Thyroid gland (tissue), 4 donors: ENCODE measurements at regions not wholly inside any gene's neighbourhood (a gene's known extent, or its start where the extent isn't known, plus 50 kb on each side); places are given as distances from the start of the nearest gene placed in this dataset.

Source experiments
- DNase-seq, 2 donors: peaks; one replicate each; pipeline ENCODE4 v3.0.0-alpha.2; 2019
- H3K27ac ChIP-seq, 3 donors: fragments of 200-600 bp; sonication (generic); 1 replicate in 2 of 3; 2 replicates in 1 of 3; pipeline ENCODE4 v1.5.1; 2016 to 2019; ENCODE audit warnings: mild to moderate bottlenecking in 1 of 3, moderate library complexity in 1 of 3
- H3K27me3 ChIP-seq: fragments of 200-600 bp; sonication (generic); one replicate; pipeline ENCODE4 v1.5.1; 2019
- H3K36me3 ChIP-seq, 2 donors: fragments of 200-600 bp; sonication (generic); one replicate each; pipeline ENCODE4 v1.5.1; 2016 to 2019
- H3K4me1 ChIP-seq, 2 donors: fragments of 200-600 bp; sonication (generic); one replicate each; pipeline ENCODE4 v1.5.1; 2017 to 2019
- H3K4me3 ChIP-seq, 3 donors: fragments of 200-600 bp; sonication (generic); replicated peaks in 1 of 3; 1 replicate in 2 of 3; 2 replicates in 1 of 3; pipeline ENCODE4 v1.5.1; 2016; ENCODE audit warnings: mild to moderate bottlenecking in 1 of 3
- H3K9me3 ChIP-seq: fragments of 200-600 bp; sonication (generic); one replicate; pipeline ENCODE4 v1.5.1; 2017
- CTCF ChIP-seq, 6 experiments: fragments of 200-600 bp in 3 of 6; fragments of 450-650 bp in 3 of 6; sonication (generic) in 3 of 6; IDR thresholded peaks; one replicate each; pipeline ENCODE4 v1.5.1; 2016 to 2019; ENCODE audit warnings: antibody characterized with exemption in 6 of 6, mild to moderate bottlenecking in 2 of 6, inconsistent platforms in 1 of 6, moderate library complexity in 1 of 6
- POLR2A ChIP-seq, 2 donors: fragments of 450-650 bp; IDR thresholded peaks; one replicate each; pipeline ENCODE4 v1.6.1; 2017; ENCODE audit warnings: antibody characterized with exemption in 2 of 2, mild to moderate bottlenecking in 2 of 2, moderate library complexity in 1 of 2
- WGBS, 2 donors: methylation state at CpG; one replicate each; pipeline ENCODE4 v1.1.5; 2017; 5-methylcytosine and 5-hydroxymethylcytosine counted together
- intact Hi-C: fragments of 100-400 bp; cut with DNase I; formaldehyde crosslinking; loops from one replicate; pipeline ENCODE4 v1.15.1; 2023

- no peak for TF ChIP-seq POLR2A (IDR thresholded peaks at IDR 0.05)
- TF ChIP-seq CTCF (IDR thresholded peaks at IDR 0.05), result no peak
- no peaks in the 10 kb centered on the region for H3K27me3 ChIP-seq
- H3K4me1 ChIP-seq, result no peaks in the 10 kb centered on the region
Observed at GRCh38 chr16:51685498-51685897, 534.4 kb upstream of the SALL1 start.

GRCh38 chr16:51683882-51684281 is 532.8 kb upstream of the SALL1 start:
- WGBS, 2 donors, result 20 to 36% methylated on average over 1 of the region's 1 CpG
- Histone ChIP-seq H3K9me3 (no peaks in the 10 kb centered on the region), H3K4me3 (no peak overlapping the region), H3K4me1 (no peaks in the 10 kb centered on the region), H3K27ac (no peak overlapping the region), H3K36me3 (no peaks in the 10 kb centered on the region), H3K27me3 (no peaks in the 10 kb centered on the region)
- DNase-seq, result no peak
- intact Hi-C loops, result no loop called here
- no peak for TF ChIP-seq POLR2A (IDR thresholded peaks at IDR 0.05)
- TF ChIP-seq CTCF (IDR thresholded peaks at IDR 0.05), result no peak

More at GRCh38 chr16:51685498-51685897, 534.4 kb upstream of the SALL1 start:
- Histone ChIP-seq H3K36me3 (no peaks in the 10 kb centered on the region), H3K4me3 (no peak overlapping the region), H3K9me3 (no peaks in the 10 kb centered on the region), H3K27ac (no peak overlapping the region)
- intact Hi-C loops, result no loop called here
- DNase-seq, result no peak
- 91 to 96% methylated on average over 2 of the region's 2 CpGs for whole genome bisulfite sequencing, 2 donors

GRCh38 chr16:51682905-51683304 is 531.8 kb upstream of the SALL1 start:
- Histone ChIP-seq H3K9me3 (no peaks in the 10 kb centered on the region), H3K27ac (no peak overlapping the region), H3K4me3 (no peak overlapping the region), H3K27me3 (no peaks in the 10 kb centered on the region), H3K4me1 (no peaks in the 10 kb centered on the region), H3K36me3 (no peaks in the 10 kb centered on the region)
- TF ChIP-seq POLR2A (IDR thresholded peaks at IDR 0.05), result no peak
- TF ChIP-seq CTCF (IDR thresholded peaks at IDR 0.05), result no peak
- 65 to 79% methylated on average over 3 of the region's 3 CpGs for WGBS, 2 donors
- no peak for DNase-seq
- intact Hi-C loops, result no loop called here

DNA sequence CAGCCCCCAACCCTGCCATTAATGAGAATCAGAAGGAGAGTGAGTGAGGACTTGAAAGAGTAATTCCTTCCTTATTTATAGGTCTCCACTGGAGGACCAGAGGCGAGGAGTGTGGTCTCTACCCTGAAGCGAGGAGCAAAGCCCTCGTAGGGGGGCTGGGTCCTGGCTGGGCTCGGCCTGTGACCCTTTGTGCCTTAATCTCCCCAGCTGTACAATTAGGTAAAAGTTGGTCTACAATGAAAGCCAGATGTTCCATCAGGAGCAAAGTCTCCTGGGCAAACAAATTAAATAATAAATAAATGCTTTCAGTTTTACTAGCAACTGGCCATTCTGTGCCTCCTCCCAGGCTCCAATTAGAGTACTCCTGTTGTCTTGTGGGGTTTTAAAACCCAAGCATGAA is 523.5 kb upstream of the SALL1 start:
- no peaks in the 10 kb centered on the region for H3K9me3 ChIP-seq
- no peaks in the 10 kb centered on the region for H3K27me3 ChIP-seq
- WGBS, 2 donors, result 78 to 91% methylated on average over 4 of the region's 4 CpGs
- H3K36me3 ChIP-seq, result no peaks in the 10 kb centered on the region
- DNase-seq, result no peak
- no peaks in the 10 kb centered on the region for H3K4me1 ChIP-seq
- H3K27ac ChIP-seq, result no peak overlapping the region
- TF ChIP-seq CTCF (IDR thresholded peaks at IDR 0.05) (no peak), POLR2A (IDR thresholded peaks at IDR 0.05) (no peak)
- intact Hi-C loops, result no loop called here
- H3K4me3 ChIP-seq, result no peak overlapping the region

- Histone ChIP-seq H3K4me3 (no peak overlapping the region), H3K4me1 (no peaks in the 10 kb centered on the region), H3K9me3 (no peaks in the 10 kb centered on the region), H3K27ac (no peak overlapping the region), H3K36me3 (no peaks in the 10 kb centered on the region), H3K27me3 (no peaks in the 10 kb centered on the region)
- TF ChIP-seq POLR2A (IDR thresholded peaks at IDR 0.05) (no peak), CTCF (IDR thresholded peaks at IDR 0.05) (no peak)
- WGBS, 2 donors, result 95 to 97% methylated on average over 3 of the region's 3 CpGs
- intact Hi-C loops, result no loop called here
- no peak for DNase-seq
Observed at GRCh38 chr16:51670527-51670926, 519.5 kb upstream of the SALL1 start.
